HCT116 (cell line): ENCODE measurements at regions not wholly inside any gene's neighbourhood (a gene's known extent, or its start where the extent isn't known, plus 50 kb on each side); places are given as distances from the start of the nearest gene placed in this dataset.

ENCODE experiments used
- ATAC-seq: fragments of 200-7000 bp; cut with Tn5 transposase; 2 replicates; pipeline ENCODE4 v1.9.1; 2020; ENCODE audit warnings: mild to moderate bottlenecking, moderate library complexity
- BruUV-seq: library from RNA; stranded (reverse); fragments of 400-500 nt; replicated peaks from 2 replicates; lab custom pipeline; 2021; lab: Mats Ljungman, UMichigan
- CTCF ChIA-PET: fragments of 300-600 bp; sonication (Branson Sonifier 250); formaldehyde crosslinking; loops from one replicate; lab custom pipeline; 2021; ENCODE audit warnings: antibody characterized with exemption; lab: Charles Lee
- POLR2A ChIA-PET: fragments of 300-600, 350-600 bp; sonication (Branson Sonifier 250); formaldehyde crosslinking; loops from one replicate; lab custom pipeline; 2021; ENCODE audit warnings: antibody characterized with exemption; lab: Charles Lee
- RAD21 ChIA-PET, 2 experiments: fragments of 300-600 bp; sonication (Branson Sonifier 250); formaldehyde crosslinking; loops; one replicate each; lab custom pipeline; 2023; ENCODE audit warnings: low total read pairs in 2 of 2; ENCODE audit not compliant: uncharacterized antibody in 2 of 2, unreplicated experiment in 2 of 2, low non-redundant PET in 1 of 2; lab: Charles Lee
- DNase-seq: peaks from one replicate; pipeline ENCODE4 v3.0.0-alpha.2; 2010; ENCODE audit warnings: low read depth, low spot score
- H2AFZ ChIP-seq: fragments of 200-600 bp; shearing (Covaris generic), sonication (generic); 2 replicates; pipeline ENCODE4 v1.6.1; 2017; ENCODE audit warnings: low read depth, mixed run types, mixed read lengths, antibody characterized with exemption, low read length; ENCODE audit not compliant: poor library complexity, severe bottlenecking
- H3K27ac ChIP-seq: 2 replicates; pipeline ENCODE4 v1.5.1; 2012; ENCODE audit warnings: low read depth, low read length
- H3K27me3 ChIP-seq: fragments of 200-600 bp; sonication (generic); 2 replicates; pipeline ENCODE4 v1.6.1; 2016; ENCODE audit warnings: mixed run types, low read length, mixed read lengths; ENCODE audit not compliant: insufficient read depth
- H3K36me3 ChIP-seq, 2 experiments: fragments of 200-500 bp in 1 of 2; fragments of 200-600 bp in 1 of 2; sonication (Bioruptor generic) in 1 of 2; sonication (generic) in 1 of 2; 2 replicates each; pipeline versions ENCODE4 v1.5.1 to v1.6.1; 2014 to 2016; ENCODE audit warnings: low read length in 2 of 2, inconsistent platforms in 1 of 2, mixed read lengths in 1 of 2, mixed run types in 1 of 2; ENCODE audit not compliant: insufficient read depth in 2 of 2, control insufficient read depth in 1 of 2
- H3K4me1 ChIP-seq, 2 experiments: fragments of 200-600 bp in 1 of 2; sonication (generic) in 1 of 2; 2 replicates each; pipeline versions ENCODE4 v1.5.1 to v1.6.1; 2012 to 2017; ENCODE audit warnings: low read length in 2 of 2, inconsistent platforms in 1 of 2, mild to moderate bottlenecking in 1 of 2, mixed read lengths in 1 of 2, mixed run types in 1 of 2, moderate library complexity in 1 of 2; ENCODE audit not compliant: insufficient read depth in 2 of 2, control insufficient read depth in 1 of 2
- H3K4me2 ChIP-seq: fragments of 200-600 bp; sonication (generic); 2 replicates; pipeline ENCODE4 v1.6.1; 2017; ENCODE audit warnings: mixed run types, low read length, mixed read lengths
- H3K4me3 ChIP-seq, 2 experiments: fragments of 200-600 bp in 1 of 2; sonication (generic) in 1 of 2; replicated peaks in 1 of 2; 2 replicates each; pipeline ENCODE4 v1.5.1; 2011 to 2016; ENCODE audit warnings: low read length in 2 of 2, control low read depth in 1 of 2, low read depth in 1 of 2, mild to moderate bottlenecking in 1 of 2, mixed read lengths in 1 of 2, mixed run types in 1 of 2
- H3K79me2 ChIP-seq: fragments of 200-600 bp; sonication (generic); 2 replicates; pipeline ENCODE4 v1.6.1; 2017; ENCODE audit warnings: mild to moderate bottlenecking, mixed run types, low read length, moderate library complexity, mixed read lengths; ENCODE audit not compliant: insufficient read depth
- H3K9ac ChIP-seq: fragments of 200-600 bp; sonication (generic); 2 replicates; pipeline ENCODE4 v1.6.1; 2016; ENCODE audit warnings: low read length, mixed read lengths
- H3K9me2 ChIP-seq: fragments of 200-600 bp; sonication (generic), shearing (Covaris generic); 2 replicates; pipeline ENCODE4 v1.6.1; 2017; ENCODE audit warnings: mixed run types, mild to moderate bottlenecking, moderate library complexity; ENCODE audit not compliant: insufficient read depth
- H3K9me3 ChIP-seq, 2 experiments: fragments of 200-500 bp in 1 of 2; fragments of 200-600 bp in 1 of 2; sonication (Bioruptor generic) in 1 of 2; sonication (generic) in 1 of 2; 2 replicates each; pipeline ENCODE4 v1.6.1; 2014 to 2017; ENCODE audit warnings: low read length in 2 of 2, mixed read lengths in 2 of 2, inconsistent platforms in 1 of 2, low read depth in 1 of 2, mild to moderate bottlenecking in 1 of 2, mixed run types in 1 of 2, moderate library complexity in 1 of 2; ENCODE audit not compliant: control insufficient read depth in 1 of 2, insufficient read depth in 1 of 2
- H4K20me1 ChIP-seq: fragments of 200-600 bp; sonication (generic), shearing (Covaris generic); 2 replicates; pipeline ENCODE4 v1.6.1; 2017; ENCODE audit warnings: mixed run types, mild to moderate bottlenecking, moderate library complexity; ENCODE audit not compliant: insufficient read depth
- CEBPB ChIP-seq: IDR thresholded peaks from 2 replicates; pipeline ENCODE4 v1.6.1; 2012; ENCODE audit warnings: low read depth
- EGR1 ChIP-seq: IDR thresholded peaks from 2 replicates; pipeline ENCODE4 v1.6.1; 2012; ENCODE audit warnings: low read depth
- JUND ChIP-seq: IDR thresholded peaks from 2 replicates; pipeline ENCODE4 v1.6.1; 2012
- MAX ChIP-seq: IDR thresholded peaks from 2 replicates; pipeline ENCODE4 v1.6.1; 2012
- POLR2AphosphoS5 ChIP-seq: IDR thresholded peaks from 2 replicates; pipeline ENCODE4 v1.6.1; 2011; ENCODE audit warnings: mild to moderate bottlenecking, low read depth, low read length, moderate library complexity
- SP1 ChIP-seq: IDR thresholded peaks from 2 replicates; pipeline ENCODE4 v1.6.1; 2012; ENCODE audit warnings: low read depth
- SRF ChIP-seq: IDR thresholded peaks from 2 replicates; pipeline ENCODE4 v1.6.1; 2012; ENCODE audit warnings: low read depth
- TCF7L2 ChIP-seq: IDR thresholded peaks from 2 replicates; pipeline ENCODE4 v1.7.0; 2011; ENCODE audit warnings: borderline replicate concordance, inconsistent platforms; ENCODE audit not compliant: insufficient read depth, insufficient read length; ENCODE audit errors: extremely low read depth
- YY1 ChIP-seq: IDR thresholded peaks from 2 replicates; pipeline ENCODE4 v1.6.1; 2011; ENCODE audit warnings: low read length, low read depth, moderate library complexity, mild to moderate bottlenecking; ENCODE audit not compliant: insufficient replicate concordance; ENCODE audit errors: extremely low read depth
- ZNF274 ChIP-seq: fragments of 200-500 bp; sonication (Bioruptor generic); IDR thresholded peaks from 2 replicates; pipeline ENCODE4 v1.6.1; 2014; ENCODE audit warnings: mild to moderate bottlenecking, low read depth, low read length, inconsistent platforms
- intact Hi-C: fragments of 100-400 bp; cut with micrococcal nuclease; formaldehyde crosslinking; loops from 2 replicates; pipeline ENCODE4 v1.10.0; 2022
- TF ChIP-seq, protein P1 (sequence below): IDR thresholded peaks from 2 replicates; pipeline ENCODE4 v1.6.1; 2011; ENCODE audit warnings: mild to moderate bottlenecking, low read length, moderate library complexity; ENCODE audit not compliant: insufficient replicate concordance; ENCODE audit errors: extremely low read depth
- TF ChIP-seq, protein P2 (sequence below): IDR thresholded peaks from 2 replicates; pipeline ENCODE4 v1.6.1; 2012
- TF ChIP-seq, protein P3 (sequence below): IDR thresholded peaks from 2 replicates; pipeline ENCODE4 v1.6.1; 2012; ENCODE audit warnings: low read depth
- TF ChIP-seq, protein P4 (sequence below), 3 experiments: fragments of 200-600 bp in 1 of 3; sonication (generic) in 1 of 3; IDR thresholded peaks in 2 of 3; conservative IDR thresholded peaks in 1 of 3; 2 replicates each; pipeline ENCODE4 v1.5.1; 2012 to 2017; ENCODE audit warnings: low read depth in 2 of 3, low read length in 2 of 3, antibody characterized with exemption in 1 of 3, borderline replicate concordance in 1 of 3, control low read depth in 1 of 3, mild to moderate bottlenecking in 1 of 3, mixed read lengths in 1 of 3, mixed run types in 1 of 3, moderate library complexity in 1 of 3; ENCODE audit not compliant: insufficient read depth in 1 of 3

- TF ChIP-seq, protein P1, sequence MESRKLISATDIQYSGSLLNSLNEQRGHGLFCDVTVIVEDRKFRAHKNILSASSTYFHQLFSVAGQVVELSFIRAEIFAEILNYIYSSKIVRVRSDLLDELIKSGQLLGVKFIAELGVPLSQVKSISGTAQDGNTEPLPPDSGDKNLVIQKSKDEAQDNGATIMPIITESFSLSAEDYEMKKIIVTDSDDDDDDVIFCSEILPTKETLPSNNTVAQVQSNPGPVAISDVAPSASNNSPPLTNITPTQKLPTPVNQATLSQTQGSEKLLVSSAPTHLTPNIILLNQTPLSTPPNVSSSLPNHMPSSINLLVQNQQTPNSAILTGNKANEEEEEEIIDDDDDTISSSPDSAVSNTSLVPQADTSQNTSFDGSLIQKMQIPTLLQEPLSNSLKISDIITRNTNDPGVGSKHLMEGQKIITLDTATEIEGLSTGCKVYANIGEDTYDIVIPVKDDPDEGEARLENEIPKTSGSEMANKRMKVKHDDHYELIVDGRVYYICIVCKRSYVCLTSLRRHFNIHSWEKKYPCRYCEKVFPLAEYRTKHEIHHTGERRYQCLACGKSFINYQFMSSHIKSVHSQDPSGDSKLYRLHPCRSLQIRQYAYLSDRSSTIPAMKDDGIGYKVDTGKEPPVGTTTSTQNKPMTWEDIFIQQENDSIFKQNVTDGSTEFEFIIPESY = no peak
- TF ChIP-seq SRF = no peak
- TF ChIP-seq CEBPB = no peak
- TF ChIP-seq, protein P2, sequence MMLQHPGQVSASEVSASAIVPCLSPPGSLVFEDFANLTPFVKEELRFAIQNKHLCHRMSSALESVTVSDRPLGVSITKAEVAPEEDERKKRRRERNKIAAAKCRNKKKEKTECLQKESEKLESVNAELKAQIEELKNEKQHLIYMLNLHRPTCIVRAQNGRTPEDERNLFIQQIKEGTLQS = no peak
Observed at GRCh38 chr1:56199061-56199460, 380.3 kb downstream of the PLPP3 start (continued).

DNA sequence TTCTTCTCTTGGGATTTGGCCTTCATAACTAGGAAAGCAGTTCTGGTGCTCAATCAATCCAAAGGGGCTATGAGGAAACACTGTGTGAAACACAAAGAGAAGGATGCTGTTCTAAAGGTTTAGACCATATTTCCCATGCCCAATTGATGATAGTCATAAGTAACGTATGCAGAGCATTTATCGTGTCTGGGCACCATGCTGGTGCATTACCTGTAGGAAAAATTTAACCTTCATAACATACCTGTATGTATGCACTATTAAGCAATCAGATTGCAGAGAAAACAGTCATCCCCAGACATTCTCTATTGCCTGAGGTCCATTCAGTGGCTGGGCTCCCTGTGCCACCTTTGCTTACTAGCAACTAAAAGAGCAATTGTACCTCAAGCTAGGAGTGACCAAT, 381.4 kb downstream of the PLPP3 start:
- Histone ChIP-seq H4K20me1 (no peaks in the 10 kb centered on the region), H3K27me3 (no peaks in the 10 kb centered on the region), H3K36me3 (no peaks in the 10 kb centered on the region), H3K9me2 (no peaks in the 10 kb centered on the region), H3K27ac (no peak overlapping the region), H3K79me2 (no peaks in the 10 kb centered on the region), H3K4me1 (no peaks in the 10 kb centered on the region), H3K9me3 (no peaks in the 10 kb centered on the region), H3K4me2 (no peak overlapping the region), H3K4me3 (no peak overlapping the region), H2AFZ (no peak overlapping the region), H3K9ac (no peak overlapping the region)
- BruUV-seq = no TSS peak
- RAD21 ChIA-PET = no interaction called here
- intact Hi-C loops = loop anchor here (10.0 kb wide), 1 partner anchor 377 kb away; the partner anchor contains the start of gene PLPP3
- ATAC-seq (no peak), DNase-seq (no peak)
- POLR2A ChIA-PET = no interaction called here
- CTCF ChIA-PET = no interaction called here
- TF ChIP-seq, protein P1 = no peak
- TF ChIP-seq SRF (no peak), JUND (no peak), YY1 (no peak), TCF7L2 (no peak), POLR2AphosphoS5 (no peak), EGR1 (no peak), ZNF274 (no peak), MAX (no peak), SP1 (no peak), CEBPB (no peak)
- TF ChIP-seq, protein P3, sequence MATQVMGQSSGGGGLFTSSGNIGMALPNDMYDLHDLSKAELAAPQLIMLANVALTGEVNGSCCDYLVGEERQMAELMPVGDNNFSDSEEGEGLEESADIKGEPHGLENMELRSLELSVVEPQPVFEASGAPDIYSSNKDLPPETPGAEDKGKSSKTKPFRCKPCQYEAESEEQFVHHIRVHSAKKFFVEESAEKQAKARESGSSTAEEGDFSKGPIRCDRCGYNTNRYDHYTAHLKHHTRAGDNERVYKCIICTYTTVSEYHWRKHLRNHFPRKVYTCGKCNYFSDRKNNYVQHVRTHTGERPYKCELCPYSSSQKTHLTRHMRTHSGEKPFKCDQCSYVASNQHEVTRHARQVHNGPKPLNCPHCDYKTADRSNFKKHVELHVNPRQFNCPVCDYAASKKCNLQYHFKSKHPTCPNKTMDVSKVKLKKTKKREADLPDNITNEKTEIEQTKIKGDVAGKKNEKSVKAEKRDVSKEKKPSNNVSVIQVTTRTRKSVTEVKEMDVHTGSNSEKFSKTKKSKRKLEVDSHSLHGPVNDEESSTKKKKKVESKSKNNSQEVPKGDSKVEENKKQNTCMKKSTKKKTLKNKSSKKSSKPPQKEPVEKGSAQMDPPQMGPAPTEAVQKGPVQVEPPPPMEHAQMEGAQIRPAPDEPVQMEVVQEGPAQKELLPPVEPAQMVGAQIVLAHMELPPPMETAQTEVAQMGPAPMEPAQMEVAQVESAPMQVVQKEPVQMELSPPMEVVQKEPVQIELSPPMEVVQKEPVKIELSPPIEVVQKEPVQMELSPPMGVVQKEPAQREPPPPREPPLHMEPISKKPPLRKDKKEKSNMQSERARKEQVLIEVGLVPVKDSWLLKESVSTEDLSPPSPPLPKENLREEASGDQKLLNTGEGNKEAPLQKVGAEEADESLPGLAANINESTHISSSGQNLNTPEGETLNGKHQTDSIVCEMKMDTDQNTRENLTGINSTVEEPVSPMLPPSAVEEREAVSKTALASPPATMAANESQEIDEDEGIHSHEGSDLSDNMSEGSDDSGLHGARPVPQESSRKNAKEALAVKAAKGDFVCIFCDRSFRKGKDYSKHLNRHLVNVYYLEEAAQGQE = no peak
- TF ChIP-seq, protein P4, sequence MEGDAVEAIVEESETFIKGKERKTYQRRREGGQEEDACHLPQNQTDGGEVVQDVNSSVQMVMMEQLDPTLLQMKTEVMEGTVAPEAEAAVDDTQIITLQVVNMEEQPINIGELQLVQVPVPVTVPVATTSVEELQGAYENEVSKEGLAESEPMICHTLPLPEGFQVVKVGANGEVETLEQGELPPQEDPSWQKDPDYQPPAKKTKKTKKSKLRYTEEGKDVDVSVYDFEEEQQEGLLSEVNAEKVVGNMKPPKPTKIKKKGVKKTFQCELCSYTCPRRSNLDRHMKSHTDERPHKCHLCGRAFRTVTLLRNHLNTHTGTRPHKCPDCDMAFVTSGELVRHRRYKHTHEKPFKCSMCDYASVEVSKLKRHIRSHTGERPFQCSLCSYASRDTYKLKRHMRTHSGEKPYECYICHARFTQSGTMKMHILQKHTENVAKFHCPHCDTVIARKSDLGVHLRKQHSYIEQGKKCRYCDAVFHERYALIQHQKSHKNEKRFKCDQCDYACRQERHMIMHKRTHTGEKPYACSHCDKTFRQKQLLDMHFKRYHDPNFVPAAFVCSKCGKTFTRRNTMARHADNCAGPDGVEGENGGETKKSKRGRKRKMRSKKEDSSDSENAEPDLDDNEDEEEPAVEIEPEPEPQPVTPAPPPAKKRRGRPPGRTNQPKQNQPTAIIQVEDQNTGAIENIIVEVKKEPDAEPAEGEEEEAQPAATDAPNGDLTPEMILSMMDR (IDR thresholded peaks at IDR 0.05 in 2 of 3, conservative IDR thresholded peaks at IDR 0.05 in 1 of 3; ENCODE audit: borderline replicate concordance in 1 of 3, insufficient read depth in 1 of 3, low read depth in 2 of 3, low read length in 2 of 3) = no peak
